LHCN-M2 (cell line): ENCODE measurements at regions not wholly inside any gene's neighbourhood (a gene's known extent, or its start where the extent isn't known, plus 50 kb on each side); places are given as distances from the start of the nearest gene placed in this dataset.
"Not testable (repeated sequence)": the region's sequence is repeated elsewhere in the genome, so short reads cannot be mapped to it uniquely, and the experiment has no call there.

Experiments used
- DNase-seq: peaks from one replicate; pipeline ENCODE4 v3.0.0-alpha.2; 2012; ENCODE audit warnings: low read depth

DNA sequence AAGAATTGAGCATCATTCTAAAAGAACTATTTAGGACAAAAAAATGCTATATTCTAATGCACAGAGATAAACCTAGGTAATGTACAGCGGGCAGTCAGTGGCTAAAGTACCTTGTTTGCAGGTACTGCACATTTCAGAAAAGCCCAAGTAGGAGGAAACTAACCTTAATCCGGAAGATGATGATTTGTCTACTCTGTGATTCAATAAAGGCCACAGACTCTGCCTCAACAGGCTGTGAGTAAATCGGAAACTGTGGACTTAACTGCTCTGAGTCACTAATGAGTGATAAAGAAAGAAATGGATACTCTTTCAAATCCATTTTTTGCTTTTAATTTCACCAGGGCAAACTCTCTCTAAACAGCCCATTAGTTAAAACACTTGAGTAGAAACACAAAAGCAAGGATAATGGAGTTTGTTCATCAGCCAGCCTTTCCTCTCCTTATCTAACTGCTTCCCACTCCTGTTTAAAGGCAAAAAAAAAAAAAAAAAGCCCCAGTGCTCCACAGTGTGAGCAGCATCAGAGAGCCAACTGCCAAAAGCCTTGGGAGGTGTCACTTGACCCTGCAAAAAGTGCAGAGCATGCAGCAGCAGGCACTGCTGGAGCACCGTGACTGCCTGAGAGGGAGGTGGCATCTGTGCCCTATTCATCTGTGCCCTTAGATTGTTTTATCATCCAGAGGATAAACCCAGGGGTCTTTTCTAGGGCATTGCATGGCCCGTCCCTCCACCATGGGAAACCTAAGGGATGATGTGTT, 187.7 kb downstream of the SATB1 start:
- peak; percentile 80 for DNase-seq

- no peak for DNase-seq
These were observed 188.4 kb downstream of the SATB1 start for GRCh38 chr3:18236726-18237125.

- DNase-seq, result no peak
These were observed 190.3 kb downstream of the SATB1 start for GRCh38 chr3:18234717-18235335.

GRCh38 chr3:18233987-18234716, 191.0 kb downstream of the SATB1 start:
- DNase-seq, result no peak

DNA sequence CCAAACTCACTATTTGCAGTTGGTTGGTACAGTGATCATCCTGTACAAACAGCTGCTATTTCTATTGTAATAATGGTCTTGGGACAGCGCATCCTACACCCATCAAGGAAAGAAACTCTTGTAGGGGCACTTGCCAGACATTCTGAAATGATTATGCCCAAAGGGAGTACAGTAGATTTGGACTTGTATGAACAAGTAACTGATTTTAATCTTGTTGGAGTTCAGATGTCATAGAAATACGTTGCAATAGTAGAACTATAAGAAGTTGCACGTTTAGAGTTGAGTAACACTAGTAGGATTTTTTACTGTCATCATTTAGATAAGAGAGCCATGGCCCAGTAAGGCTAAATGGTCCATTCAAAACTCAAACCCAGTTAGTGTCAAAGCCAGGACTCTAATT, 192.8 kb downstream of the SATB1 start:
- DNase-seq, result no peak

DNA sequence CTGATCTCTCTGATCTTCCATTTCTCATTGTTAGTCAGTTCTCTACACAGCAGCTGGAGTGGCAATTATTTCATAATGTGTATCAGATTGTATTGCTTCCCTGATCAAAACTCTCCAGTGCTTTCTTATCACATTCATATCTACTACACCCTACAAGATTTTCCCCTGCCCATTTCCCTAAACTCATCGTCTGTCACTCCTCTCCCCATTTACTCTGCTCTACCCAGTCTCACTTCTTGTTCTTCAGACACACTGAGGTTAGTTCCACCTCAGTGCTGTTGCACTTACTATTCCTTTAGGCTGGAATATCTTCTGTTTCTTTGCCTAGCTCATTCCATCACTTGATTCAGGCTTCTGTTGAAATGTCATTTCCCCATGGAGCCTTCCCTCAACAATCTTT, 197.1 kb downstream of the SATB1 start:
- DNase-seq, result no peak

- DNase-seq, result no peak
These were observed 199.4 kb downstream of the SATB1 start for GRCh38 chr3:18225709-18226108.

GRCh38 chr3:18224426-18224825, 200.7 kb downstream of the SATB1 start:
- no peak for DNase-seq

DNA sequence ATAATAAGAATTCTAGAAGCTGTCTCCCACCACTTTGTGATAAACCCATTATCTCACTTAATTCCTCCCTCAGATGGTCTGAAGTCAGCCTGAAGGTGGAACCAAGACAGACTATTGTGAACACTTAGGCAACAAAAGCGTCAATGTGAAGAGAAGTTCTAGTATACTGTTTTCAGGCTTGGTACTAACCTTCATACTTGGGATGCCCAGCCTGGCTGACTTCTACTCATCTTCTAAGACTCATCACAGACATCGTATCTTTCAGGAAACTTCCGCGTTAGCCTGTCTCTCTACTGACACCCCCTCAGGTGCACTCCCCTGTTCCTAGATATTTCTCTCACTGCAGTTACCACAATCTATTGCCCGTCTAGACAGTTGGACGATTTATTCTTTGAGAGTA, 201.2 kb downstream of the SATB1 start:
- DNase-seq, result no peak

GRCh38 chr3:18223571-18223970, 201.6 kb downstream of the SATB1 start:
- no peak for DNase-seq

- DNase-seq, result no peak
These were observed 202.5 kb downstream of the SATB1 start for GRCh38 chr3:18222686-18223085.

DNA sequence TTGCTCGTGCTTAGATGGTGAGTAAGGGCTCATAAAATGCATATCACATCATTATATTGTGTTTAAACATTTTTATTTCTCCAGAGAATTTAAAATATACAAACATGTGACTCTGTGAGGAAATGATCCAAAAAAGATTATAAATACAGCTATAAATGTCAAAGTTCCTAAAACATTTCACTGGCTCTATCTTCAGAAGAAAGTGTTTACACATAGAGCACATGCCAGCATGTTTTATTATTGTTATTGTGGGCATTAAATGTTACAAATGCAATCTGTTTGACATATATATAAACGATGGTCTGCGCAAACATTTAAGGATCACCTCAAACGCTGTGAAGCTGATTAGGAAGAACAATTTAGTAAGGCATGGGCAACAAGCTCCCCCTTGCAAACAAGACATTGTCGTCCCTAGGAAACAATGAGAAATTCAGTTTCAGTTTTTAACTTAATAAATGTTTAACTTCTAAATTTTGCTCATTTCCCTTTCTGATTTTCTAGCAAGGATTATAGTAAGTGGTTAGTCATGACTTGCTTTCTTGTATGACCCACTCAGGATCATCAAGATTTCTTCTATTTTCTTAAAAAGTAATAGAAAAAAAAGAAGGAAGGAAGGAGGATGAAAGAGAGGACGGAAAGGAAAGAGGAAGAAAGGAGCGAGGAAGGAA, 207.5 kb downstream of the SATB1 start:
- DNase-seq, result no peak

- no peak for DNase-seq
These were observed 208.1 kb downstream of the SATB1 start for GRCh38 chr3:18216996-18217395.

DNA sequence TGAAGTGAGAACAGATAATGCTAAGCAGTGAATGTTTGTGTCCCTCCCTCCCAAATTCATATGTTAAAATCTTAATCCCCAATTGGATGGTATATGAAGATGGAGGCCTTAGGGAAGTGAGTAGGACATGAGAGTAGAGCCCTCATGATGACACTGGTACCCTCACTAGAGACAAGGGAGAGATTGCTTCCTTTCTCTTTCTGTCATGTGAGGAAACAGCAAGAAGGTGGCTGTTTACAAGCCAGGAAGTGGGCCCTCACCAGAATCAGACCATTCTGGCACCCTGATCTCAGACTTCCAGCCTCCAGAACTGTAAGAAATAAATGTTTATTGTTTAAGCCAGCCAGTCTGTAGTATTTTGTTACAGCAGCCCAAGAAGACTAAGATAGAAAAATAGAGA, 209.5 kb downstream of the SATB1 start:
- no peak for DNase-seq

DNA sequence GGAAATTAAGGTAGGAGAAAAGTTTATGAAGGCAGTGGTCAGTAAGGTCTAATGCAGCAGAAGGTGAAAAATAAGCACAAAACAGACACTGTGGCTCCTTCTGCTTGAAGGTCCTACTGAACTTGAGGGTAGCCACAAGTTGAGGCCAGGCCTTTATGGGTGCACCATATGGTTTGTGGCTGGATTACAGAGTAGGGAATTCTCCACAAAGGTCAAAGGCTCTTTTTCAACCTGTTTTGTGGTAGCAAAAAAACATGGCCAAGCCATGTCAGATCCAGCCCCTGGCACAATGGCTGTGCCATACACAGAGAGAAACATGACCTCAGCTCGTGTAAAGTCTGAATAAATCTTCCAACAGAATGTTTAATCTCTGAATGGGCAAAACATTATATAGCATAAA, 214.0 kb downstream of the SATB1 start:
- peak; percentile 61 for DNase-seq

DNA sequence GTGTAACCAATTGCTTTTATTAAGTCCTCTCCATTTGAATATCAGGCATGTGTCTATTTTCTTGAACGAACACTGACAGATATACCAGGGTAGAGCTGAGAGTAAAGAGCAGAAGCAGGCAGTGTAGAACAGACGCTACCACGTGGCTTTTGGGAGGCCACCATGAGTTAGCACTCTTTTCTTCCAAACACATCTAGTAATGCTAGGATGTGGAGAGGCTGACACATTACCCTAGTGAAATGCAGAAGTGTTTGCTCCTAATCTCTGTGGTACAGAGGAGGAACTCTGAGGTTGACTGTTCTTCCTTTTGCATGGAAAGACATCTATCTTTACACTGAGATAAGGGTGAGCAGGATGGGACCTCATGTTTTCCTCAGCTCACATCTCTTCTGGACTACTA, 216.3 kb downstream of the SATB1 start:
- no peak for DNase-seq

DNA sequence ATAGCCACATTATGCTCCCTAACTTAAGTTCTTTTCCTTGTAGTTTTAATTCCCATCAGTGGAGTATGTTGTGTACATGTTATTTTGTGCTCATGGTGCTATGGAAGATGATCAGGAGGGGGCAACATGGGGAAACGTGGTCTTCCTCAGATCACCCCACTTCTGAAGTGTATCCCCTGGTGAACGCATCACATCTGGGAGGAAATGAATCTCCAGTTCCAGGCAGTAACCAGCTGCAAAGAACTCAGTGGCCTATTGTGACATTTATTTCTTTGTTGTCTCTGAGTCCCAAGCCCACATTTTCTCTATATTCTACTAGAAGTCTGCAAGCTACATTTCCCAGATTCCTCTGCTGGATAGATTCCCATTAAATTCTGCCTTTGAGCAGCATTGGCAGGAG, 217.0 kb downstream of the SATB1 start:
- DNase-seq, result no peak

DNA sequence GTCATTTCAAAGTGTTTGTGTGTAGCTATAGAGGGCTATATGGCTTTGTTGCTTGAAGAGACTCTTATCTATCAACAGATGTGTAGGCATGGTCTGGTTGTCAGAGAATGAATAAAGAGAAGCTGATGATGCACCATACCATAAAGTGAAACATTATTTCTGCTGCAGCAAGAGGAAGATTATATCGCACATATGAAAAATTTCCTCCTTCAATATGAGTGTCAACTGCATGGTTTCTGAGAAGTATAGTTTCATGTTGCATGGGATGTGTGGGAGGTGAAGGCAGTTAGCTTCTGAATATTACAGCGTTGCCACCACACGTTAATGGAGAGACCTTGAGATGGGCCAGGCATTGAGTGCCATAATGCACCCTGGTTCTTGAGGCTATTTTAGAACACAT, 217.9 kb downstream of the SATB1 start:
- DNase-seq, result no peak

DNA sequence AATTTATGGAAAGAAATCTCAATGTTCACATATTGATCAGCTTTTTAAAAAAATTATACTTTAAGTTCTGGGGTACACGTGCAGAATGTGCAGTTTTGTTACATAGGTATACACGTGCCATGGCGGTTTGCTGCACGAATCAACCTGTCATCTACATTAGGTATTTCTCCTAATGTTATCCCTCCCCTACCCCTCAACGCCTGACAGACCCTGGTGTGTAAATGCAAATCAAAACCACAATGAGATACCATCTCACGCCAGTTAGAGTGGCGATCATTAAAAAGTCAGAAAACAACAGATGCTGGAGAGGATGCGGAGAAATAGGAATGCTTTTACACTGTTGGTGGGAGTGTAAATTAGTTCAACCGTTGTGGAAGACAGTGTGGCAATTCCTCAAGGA, 219.4 kb downstream of the SATB1 start:
- not testable (repeated sequence) for DNase-seq

DNA sequence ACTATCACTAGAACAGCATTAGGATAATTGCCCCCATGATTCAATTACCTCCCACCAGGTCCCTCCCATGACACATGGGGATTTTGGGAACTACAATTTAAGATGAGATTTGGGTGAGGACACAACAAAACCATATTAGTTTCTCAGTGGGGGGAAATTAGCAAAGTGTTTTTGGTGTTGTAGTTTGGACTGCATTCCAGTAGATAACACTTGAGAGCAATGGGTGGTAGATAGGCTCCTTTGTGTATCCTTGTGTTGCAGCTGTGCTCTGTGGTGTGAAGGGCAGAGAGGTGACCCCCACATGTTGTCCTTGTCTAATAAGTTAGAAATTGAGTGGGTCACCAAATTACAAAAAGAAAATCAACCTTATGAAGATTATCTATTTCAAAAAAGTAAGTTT, 223.8 kb downstream of the SATB1 start:
- no peak for DNase-seq

DNA sequence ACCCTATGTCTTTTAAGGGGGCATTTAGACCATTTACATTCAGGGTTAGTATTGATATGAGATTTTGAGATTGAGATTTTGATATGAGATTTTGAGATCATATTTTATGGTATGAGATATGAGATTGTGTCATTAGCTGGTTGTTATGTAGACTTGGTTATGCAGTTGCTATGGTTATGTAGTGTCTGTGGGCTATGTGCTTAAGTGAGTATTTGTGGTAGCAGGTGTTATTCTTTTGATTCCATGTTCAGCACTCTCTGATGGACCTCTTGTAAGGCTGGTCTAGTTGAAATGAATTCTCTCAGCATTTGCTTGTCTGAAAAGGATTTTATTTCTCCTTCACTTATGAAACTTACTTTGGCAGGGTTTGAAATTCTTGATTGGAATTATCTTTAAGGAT, 225.4 kb downstream of the SATB1 start:
- DNase-seq, result peak; percentile 7

DNA sequence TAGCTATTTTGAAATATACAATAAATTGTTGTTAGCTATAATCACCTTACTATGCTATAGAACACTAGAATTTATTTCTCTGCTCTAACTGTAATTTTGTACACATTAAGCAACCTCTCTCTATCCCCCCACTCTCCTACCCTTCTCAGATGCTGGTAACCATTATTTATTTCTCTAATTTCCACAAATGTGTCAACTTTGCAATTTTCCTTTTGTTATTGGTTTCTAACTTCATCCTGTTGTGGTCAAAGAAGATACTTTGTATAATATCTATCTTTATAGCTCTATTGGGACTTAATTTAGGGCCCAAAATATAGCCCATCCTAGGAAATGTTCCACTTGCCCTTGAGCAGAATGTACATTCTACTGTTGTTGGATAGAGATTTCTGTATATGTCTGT, 229.3 kb downstream of the SATB1 start:
- no peak for DNase-seq
